Spleen (tissue), 7 donors: ENCODE measurements at regions not wholly inside any gene's neighbourhood (a gene's known extent, or its start where the extent isn't known, plus 50 kb on each side); places are given as distances from the start of the nearest gene placed in this dataset.

Experiments
- POLR2A ChIP-seq, 3 donors: fragments of 450-650 bp; IDR thresholded peaks; one replicate each; pipeline ENCODE4 v1.5.1; 2017; ENCODE audit warnings: antibody characterized with exemption in 3 of 3, mild to moderate bottlenecking in 1 of 3
- TF ChIP-seq, protein P1 (sequence below), 11 experiments: fragments of 200-600 bp in 7 of 11; fragments of 450-650 bp in 4 of 11; sonication (generic) in 4 of 11; IDR thresholded peaks in 8 of 11; conservative IDR thresholded peaks in 3 of 11; 1 replicate in 7 of 11; 2 replicates in 4 of 11; pipeline versions ENCODE4 v1.4.0 to v1.8.0; 2016 to 2021; ENCODE audit warnings: antibody characterized with exemption in 11 of 11, inconsistent platforms in 4 of 11, mild to moderate bottlenecking in 1 of 11
- donor health status: DM: no; HTN: no; CAD: no; lungs with moderate emphysema.
- donor health status: DM: no; HTN: no; CAD: no.
- donor health status: DM: no; HTN: no; CAD: no.

DNA sequence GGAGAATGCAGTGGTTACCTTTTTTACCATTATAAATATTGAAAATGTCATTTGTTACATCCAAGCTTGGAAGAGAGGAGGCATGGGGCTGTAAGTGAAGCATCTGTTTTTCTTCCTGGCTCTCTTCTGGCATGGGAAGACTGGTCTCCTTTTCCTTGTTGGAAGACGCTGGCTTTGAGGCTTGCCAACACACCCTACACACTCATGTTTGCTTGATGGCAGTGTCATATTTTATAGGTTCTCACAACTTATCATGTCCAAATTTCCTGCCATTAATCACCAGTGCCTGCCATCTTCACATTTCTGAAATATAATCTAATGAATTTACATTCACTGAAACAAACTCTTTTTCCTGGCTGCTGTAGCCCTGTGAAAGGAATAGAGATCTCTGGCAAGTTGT, 252.9 kb downstream of the MAN2A1 start:
- no peak for TF ChIP-seq POLR2A (IDR thresholded peaks at IDR 0.05)
- TF ChIP-seq, protein P1, sequence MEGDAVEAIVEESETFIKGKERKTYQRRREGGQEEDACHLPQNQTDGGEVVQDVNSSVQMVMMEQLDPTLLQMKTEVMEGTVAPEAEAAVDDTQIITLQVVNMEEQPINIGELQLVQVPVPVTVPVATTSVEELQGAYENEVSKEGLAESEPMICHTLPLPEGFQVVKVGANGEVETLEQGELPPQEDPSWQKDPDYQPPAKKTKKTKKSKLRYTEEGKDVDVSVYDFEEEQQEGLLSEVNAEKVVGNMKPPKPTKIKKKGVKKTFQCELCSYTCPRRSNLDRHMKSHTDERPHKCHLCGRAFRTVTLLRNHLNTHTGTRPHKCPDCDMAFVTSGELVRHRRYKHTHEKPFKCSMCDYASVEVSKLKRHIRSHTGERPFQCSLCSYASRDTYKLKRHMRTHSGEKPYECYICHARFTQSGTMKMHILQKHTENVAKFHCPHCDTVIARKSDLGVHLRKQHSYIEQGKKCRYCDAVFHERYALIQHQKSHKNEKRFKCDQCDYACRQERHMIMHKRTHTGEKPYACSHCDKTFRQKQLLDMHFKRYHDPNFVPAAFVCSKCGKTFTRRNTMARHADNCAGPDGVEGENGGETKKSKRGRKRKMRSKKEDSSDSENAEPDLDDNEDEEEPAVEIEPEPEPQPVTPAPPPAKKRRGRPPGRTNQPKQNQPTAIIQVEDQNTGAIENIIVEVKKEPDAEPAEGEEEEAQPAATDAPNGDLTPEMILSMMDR (IDR thresholded peaks at IDR 0.05 in 8 of 11, conservative IDR thresholded peaks at IDR 0.05 in 3 of 11), result no peak
